Psoas muscle (tissue), 7 donors: ENCODE measurements at regions not wholly inside any gene's neighbourhood (a gene's known extent, or its start where the extent isn't known, plus 50 kb on each side); places are given as distances from the start of the nearest gene placed in this dataset.

Source experiments
- ATAC-seq, 4 donors: fragments of 200-7000 bp; cut with Tn5 transposase; one replicate each; pipeline ENCODE4 v1.9.1; 2020; ENCODE audit warnings: moderate library complexity in 3 of 4, mild to moderate bottlenecking in 2 of 4
- DNase-seq, 2 donors: peaks; one replicate each; pipeline ENCODE4 v3.0.0-alpha.2; 2020
- H3K27ac ChIP-seq: fragments of 200-600 bp; one replicate; pipeline ENCODE4 v1.8.0; 2022
- H3K27me3 ChIP-seq, 3 donors: fragments of 200-600 bp in 1 of 3; one replicate each; pipeline versions ENCODE4 v1.6.1 to v1.8.0; 2013 to 2022; ENCODE audit warnings: low read length in 2 of 3, mild to moderate bottlenecking in 2 of 3, moderate library complexity in 1 of 3; ENCODE audit not compliant: insufficient read depth in 3 of 3
- H3K36me3 ChIP-seq, 2 donors: fragments of 200-600 bp in 1 of 2; one replicate each; pipeline versions ENCODE4 v1.6.1 to v1.8.0; 2013 to 2022; ENCODE audit warnings: low read depth in 1 of 2, mild to moderate bottlenecking in 1 of 2, moderate library complexity in 1 of 2; ENCODE audit not compliant: insufficient read depth in 1 of 2
- H3K4me1 ChIP-seq: fragments of 200-600 bp; one replicate; pipeline ENCODE4 v1.8.0; 2022
- H3K4me3 ChIP-seq: fragments of 200-600 bp; one replicate; pipeline ENCODE4 v1.8.0; 2022; ENCODE audit warnings: mild to moderate bottlenecking
- H3K9me3 ChIP-seq: fragments of 200-600 bp; one replicate; pipeline ENCODE4 v1.8.0; 2022
- WGBS, 3 donors: extraction: QIAGEN DNeasy Blood & Tissue Kit; methylation state at CpG; one replicate each; pipeline versions ENCODE4 v1.1.6 to v1.1.7; 2013; 5-methylcytosine and 5-hydroxymethylcytosine counted together
- intact Hi-C, 2 donors: fragments of 100-400 bp; cut with DNase I; formaldehyde crosslinking; loops; one replicate each; pipeline versions ENCODE4 v1.11.0 to v1.14.2; 2022
- TF ChIP-seq, protein P1 (sequence below): fragments of 200-600 bp; IDR thresholded peaks from one replicate; pipeline ENCODE4 v1.8.0; 2022; ENCODE audit warnings: antibody characterized with exemption
- donor health status: healthy with polysubstance abuse.
- donor health status: DM: no; HTN: no; CAD: no; lungs with moderate emphysema.
- donor health status: Bipolar disorder and iron deficiency.
- donor health status: healthy.
- donor health status: DM: yes; HTN: yes; CAD: no.
- donor health status: DM: no; HTN: no; CAD: no.
- donor health status: DM: yes; HTN: yes; CAD: no.

GRCh38 chr3:159340877-159341500, 539.1 kb downstream of the MFSD1 start:
- TF ChIP-seq, protein P1, sequence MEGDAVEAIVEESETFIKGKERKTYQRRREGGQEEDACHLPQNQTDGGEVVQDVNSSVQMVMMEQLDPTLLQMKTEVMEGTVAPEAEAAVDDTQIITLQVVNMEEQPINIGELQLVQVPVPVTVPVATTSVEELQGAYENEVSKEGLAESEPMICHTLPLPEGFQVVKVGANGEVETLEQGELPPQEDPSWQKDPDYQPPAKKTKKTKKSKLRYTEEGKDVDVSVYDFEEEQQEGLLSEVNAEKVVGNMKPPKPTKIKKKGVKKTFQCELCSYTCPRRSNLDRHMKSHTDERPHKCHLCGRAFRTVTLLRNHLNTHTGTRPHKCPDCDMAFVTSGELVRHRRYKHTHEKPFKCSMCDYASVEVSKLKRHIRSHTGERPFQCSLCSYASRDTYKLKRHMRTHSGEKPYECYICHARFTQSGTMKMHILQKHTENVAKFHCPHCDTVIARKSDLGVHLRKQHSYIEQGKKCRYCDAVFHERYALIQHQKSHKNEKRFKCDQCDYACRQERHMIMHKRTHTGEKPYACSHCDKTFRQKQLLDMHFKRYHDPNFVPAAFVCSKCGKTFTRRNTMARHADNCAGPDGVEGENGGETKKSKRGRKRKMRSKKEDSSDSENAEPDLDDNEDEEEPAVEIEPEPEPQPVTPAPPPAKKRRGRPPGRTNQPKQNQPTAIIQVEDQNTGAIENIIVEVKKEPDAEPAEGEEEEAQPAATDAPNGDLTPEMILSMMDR = no peak
- Histone ChIP-seq H3K4me1 (no peaks in the 10 kb centered on the region), H3K27me3 (no peaks in the 10 kb centered on the region), H3K9me3 (no peaks in the 10 kb centered on the region), H3K36me3 (no peaks in the 10 kb centered on the region), H3K27ac (no peak overlapping the region), H3K4me3 (no peak overlapping the region)
- DNase-seq (no peak), ATAC-seq (no peak)
- 30 to 54% (median 46%) methylated on average over 3 of the region's 3 CpGs for WGBS, 3 donors
- intact Hi-C loops = no loop called here

- DNase-seq (no peak), ATAC-seq (no peak)
- WGBS, 3 donors = 60 to 66% (median 64%) methylated on average over 5 of the region's 5 CpGs
- Histone ChIP-seq H3K4me1 (no peaks in the 10 kb centered on the region), H3K27me3 (no peaks in the 10 kb centered on the region), H3K36me3 (no peaks in the 10 kb centered on the region), H3K4me3 (no peak overlapping the region), H3K27ac (no peak overlapping the region), H3K9me3 (no peaks in the 10 kb centered on the region)
- TF ChIP-seq, protein P1 = no peak
- intact Hi-C loops = no loop called here
Observed at GRCh38 chr3:159346271-159346903, 544.5 kb downstream of the MFSD1 start.

- DNase-seq (no peak), ATAC-seq (no peak)
- WGBS, 3 donors = 80 to 89% (median 85%) methylated on average over 3 of the region's 3 CpGs
- H3K36me3 ChIP-seq = no peaks in the 10 kb centered on the region
- H3K9me3 ChIP-seq = no peaks in the 10 kb centered on the region
- H3K4me3 ChIP-seq = no peak overlapping the region
- intact Hi-C loops = no loop called here
- no peak overlapping the region for H3K27ac ChIP-seq
- no peaks in the 10 kb centered on the region for H3K27me3 ChIP-seq
- no peaks in the 10 kb centered on the region for H3K4me1 ChIP-seq
- TF ChIP-seq, protein P1 = no peak
Observed at GRCh38 chr3:159348431-159348830, 546.6 kb downstream of the MFSD1 start.

DNA sequence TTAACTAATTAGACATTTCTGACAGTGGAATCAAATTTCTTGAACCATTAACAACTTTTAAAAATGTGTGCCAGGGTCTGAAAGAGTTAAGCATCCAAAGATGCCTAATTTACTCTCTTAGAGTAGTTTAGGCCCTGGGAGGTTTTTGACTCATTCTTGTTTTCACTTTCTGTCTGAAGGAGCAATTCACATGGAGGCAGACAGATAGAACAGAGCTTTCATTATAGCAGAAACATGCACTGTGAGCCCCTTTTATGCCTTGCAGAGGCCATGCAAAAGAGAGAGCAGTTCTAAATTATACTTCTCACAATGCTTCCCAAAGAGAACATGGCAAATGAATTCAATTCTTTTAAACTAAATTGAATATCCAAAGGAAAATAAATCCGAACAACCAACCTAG, 554.8 kb downstream of the MFSD1 start:
- H3K36me3 ChIP-seq = no peaks in the 10 kb centered on the region
- TF ChIP-seq, protein P1 = no peak
- no peak overlapping the region for H3K27ac ChIP-seq
- H3K4me1 ChIP-seq = no peaks in the 10 kb centered on the region
- intact Hi-C loops = no loop called here
- no peak for ATAC-seq
- 64 to 73% (median 72%) methylated on average over 1 of the region's 1 CpG for WGBS, 3 donors
- H3K27me3 ChIP-seq = no peaks in the 10 kb centered on the region
- no peak for DNase-seq
- H3K4me3 ChIP-seq = no peak overlapping the region
- no peaks in the 10 kb centered on the region for H3K9me3 ChIP-seq

DNA sequence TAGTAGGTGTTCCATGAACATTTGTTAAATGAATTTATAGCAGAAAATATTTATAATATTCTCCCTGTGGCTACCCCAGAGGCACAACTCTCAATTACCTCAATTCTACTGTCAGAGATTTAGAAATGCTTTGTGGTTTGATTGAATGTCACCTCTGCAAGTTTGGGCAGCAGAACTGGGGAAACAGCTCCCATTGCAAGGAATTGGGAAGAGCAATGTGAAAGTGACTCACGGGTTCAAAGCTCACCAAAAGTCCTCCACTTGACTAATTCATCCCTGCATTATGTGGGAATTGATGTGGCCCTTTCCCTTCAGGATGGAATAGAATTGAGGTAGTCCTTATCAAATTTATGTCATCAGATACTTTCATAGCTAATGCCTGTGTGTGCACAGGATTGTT, 562.7 kb downstream of the MFSD1 start:
- no peak for ATAC-seq
- H3K36me3 ChIP-seq = no peaks in the 10 kb centered on the region
- 60 to 81% (median 71%) methylated on average over 1 of the region's 1 CpG for WGBS, 3 donors
- no peak overlapping the region for H3K4me3 ChIP-seq
- intact Hi-C loops = no loop called here
- no peaks in the 10 kb centered on the region for H3K9me3 ChIP-seq
- DNase-seq = no peak
- H3K4me1 ChIP-seq = no peaks in the 10 kb centered on the region
- H3K27me3 ChIP-seq = no peaks in the 10 kb centered on the region
- H3K27ac ChIP-seq = no peak overlapping the region
- TF ChIP-seq, protein P1 = no peak
